ENCODE measurements at regions not wholly inside any gene's neighbourhood (a gene's known extent, or its start where the extent isn't known, plus 50 kb on each side); places are given as distances from the start of the nearest gene placed in this dataset.

- no peaks in the 10 kb centered on the region for H3K4me1 ChIP-seq (ENCODE audit: control insufficient read depth in 5 of 5, insufficient read depth in 5 of 5, low read length in 5 of 5)
- H3K27ac ChIP-seq (ENCODE audit: low read depth, low read length): no peak overlapping the region
- H3K27me3 ChIP-seq (ENCODE audit: control insufficient read depth in 5 of 5, insufficient read depth in 4 of 5, low read length in 5 of 5): peaks cover 0 to 2% (median 0%) of the 10 kb centered on the region in 5 donors
- H3K36me3 ChIP-seq (ENCODE audit: control insufficient read depth in 5 of 5, insufficient read depth in 5 of 5, low read length in 5 of 5): no peaks in the 10 kb centered on the region
- no peak overlapping the region for H3K4me3 ChIP-seq (ENCODE audit: low read depth in 1 of 5, low read length in 5 of 5)
- H3K9me3 ChIP-seq (ENCODE audit: control insufficient read depth in 5 of 5, low read length in 5 of 5): no peaks in the 10 kb centered on the region
- H3K9ac ChIP-seq (ENCODE audit: low read length in 5 of 5): no peak overlapping the region
Measured at GRCh38 chr15:69517052-69517451, 64.4 kb downstream of the RPLP1 start.

DNA sequence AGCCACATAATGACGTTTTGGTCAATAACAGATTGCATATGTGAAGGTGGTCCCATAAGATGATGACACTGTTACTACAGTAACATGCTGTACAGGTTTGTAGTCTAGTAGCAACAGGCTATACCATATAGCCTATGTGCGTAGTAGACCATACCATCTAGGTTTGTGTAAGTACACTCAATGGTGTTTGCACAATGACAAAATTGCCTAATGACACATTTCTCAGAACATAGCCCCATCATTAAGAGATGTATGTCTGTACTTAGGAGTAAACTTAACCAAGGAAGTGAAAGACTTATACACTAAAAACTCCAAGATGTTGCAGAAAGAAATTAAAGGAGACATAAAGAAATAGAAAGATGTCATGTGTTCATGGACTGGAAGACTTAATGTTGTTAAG lies 66.2 kb downstream of the RPLP1 start:
- Histone ChIP-seq H3K9me3 (ENCODE audit: control insufficient read depth in 5 of 5, low read length in 5 of 5) (no peaks in the 10 kb centered on the region), H3K36me3 (ENCODE audit: control insufficient read depth in 5 of 5, insufficient read depth in 5 of 5, low read length in 5 of 5) (no peaks in the 10 kb centered on the region), H3K4me3 (ENCODE audit: low read depth in 1 of 5, low read length in 5 of 5) (no peak overlapping the region), H3K9ac (ENCODE audit: low read length in 5 of 5) (no peak overlapping the region), H3K4me1 (ENCODE audit: control insufficient read depth in 5 of 5, insufficient read depth in 5 of 5, low read length in 5 of 5) (peaks cover 0 to 5% (median 4%) of the 10 kb centered on the region in 5 donors), H3K27ac (ENCODE audit: low read depth, low read length) (no peak overlapping the region), H3K27me3 (ENCODE audit: control insufficient read depth in 5 of 5, insufficient read depth in 4 of 5, low read length in 5 of 5) (no peaks in the 10 kb centered on the region)

DNA sequence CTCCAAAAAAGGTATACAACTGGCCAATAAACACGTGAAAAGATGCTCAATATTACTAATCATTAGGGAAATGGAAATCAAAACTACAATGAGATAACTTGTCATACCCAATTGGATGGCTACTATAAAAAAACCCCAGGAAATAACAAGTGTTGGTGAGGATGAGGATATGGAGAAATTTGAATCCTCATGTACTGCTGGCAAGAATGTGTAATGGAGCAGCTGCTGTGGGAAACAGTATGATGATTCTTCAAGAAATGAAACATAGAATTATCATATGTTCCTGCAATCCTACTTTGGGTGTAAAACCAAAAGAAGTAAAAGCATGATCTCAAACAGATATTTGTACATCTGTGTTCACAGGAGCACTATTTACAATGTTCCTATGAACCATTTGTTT lies 67.4 kb downstream of the RPLP1 start:
- H3K36me3 ChIP-seq (ENCODE audit: control insufficient read depth in 5 of 5, insufficient read depth in 5 of 5, low read length in 5 of 5): no peaks in the 10 kb centered on the region

DNA sequence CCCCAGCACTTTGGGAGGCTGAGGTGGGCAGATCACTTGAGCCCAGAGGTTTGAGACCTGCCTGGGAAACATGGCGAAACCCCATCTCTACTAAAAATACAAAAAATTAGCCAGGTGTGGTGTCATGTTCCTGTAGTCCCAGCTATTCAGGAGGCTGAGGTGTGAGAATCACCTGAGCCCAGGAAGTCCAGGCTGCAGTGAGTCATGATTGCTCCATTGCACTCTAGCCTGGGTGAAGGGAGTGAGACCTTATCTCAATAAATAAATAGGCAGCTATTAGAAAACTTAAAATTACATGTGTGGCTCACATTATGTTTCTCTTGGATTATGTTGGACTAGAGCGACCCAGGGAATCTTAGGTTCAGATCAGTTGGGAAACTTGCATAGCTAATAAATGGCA lies 69.7 kb downstream of the RPLP1 start:
- Histone ChIP-seq H3K27me3 (ENCODE audit: control insufficient read depth in 5 of 5, insufficient read depth in 4 of 5, low read length in 5 of 5) (no peaks in the 10 kb centered on the region), H3K9me3 (ENCODE audit: control insufficient read depth in 5 of 5, low read length in 5 of 5) (peaks cover 0 to 4% (median 2%) of the 10 kb centered on the region in 5 donors), H3K4me3 (ENCODE audit: low read depth in 1 of 5, low read length in 5 of 5) (no peak overlapping the region), H3K27ac (ENCODE audit: low read depth, low read length) (no peak overlapping the region), H3K9ac (ENCODE audit: low read length in 5 of 5) (no peak overlapping the region), H3K36me3 (ENCODE audit: control insufficient read depth in 5 of 5, insufficient read depth in 5 of 5, low read length in 5 of 5) (no peaks in the 10 kb centered on the region), H3K4me1 (ENCODE audit: control insufficient read depth in 5 of 5, insufficient read depth in 5 of 5, low read length in 5 of 5) (peaks cover 0 to 24% (median 20%) of the 10 kb centered on the region in 5 donors)

More for the DNA sequence above, 67.4 kb downstream of the RPLP1 start:
- Histone ChIP-seq H3K27me3 (ENCODE audit: control insufficient read depth in 5 of 5, insufficient read depth in 4 of 5, low read length in 5 of 5) (no peaks in the 10 kb centered on the region), H3K27ac (ENCODE audit: low read depth, low read length) (no peak overlapping the region), H3K4me1 (ENCODE audit: control insufficient read depth in 5 of 5, insufficient read depth in 5 of 5, low read length in 5 of 5) (peaks cover 0 to 17% (median 16%) of the 10 kb centered on the region in 5 donors), H3K4me3 (ENCODE audit: low read depth in 1 of 5, low read length in 5 of 5) (no peak overlapping the region), H3K9ac (ENCODE audit: low read length in 5 of 5) (no peak overlapping the region), H3K9me3 (ENCODE audit: control insufficient read depth in 5 of 5, low read length in 5 of 5) (no peaks in the 10 kb centered on the region)

DNA sequence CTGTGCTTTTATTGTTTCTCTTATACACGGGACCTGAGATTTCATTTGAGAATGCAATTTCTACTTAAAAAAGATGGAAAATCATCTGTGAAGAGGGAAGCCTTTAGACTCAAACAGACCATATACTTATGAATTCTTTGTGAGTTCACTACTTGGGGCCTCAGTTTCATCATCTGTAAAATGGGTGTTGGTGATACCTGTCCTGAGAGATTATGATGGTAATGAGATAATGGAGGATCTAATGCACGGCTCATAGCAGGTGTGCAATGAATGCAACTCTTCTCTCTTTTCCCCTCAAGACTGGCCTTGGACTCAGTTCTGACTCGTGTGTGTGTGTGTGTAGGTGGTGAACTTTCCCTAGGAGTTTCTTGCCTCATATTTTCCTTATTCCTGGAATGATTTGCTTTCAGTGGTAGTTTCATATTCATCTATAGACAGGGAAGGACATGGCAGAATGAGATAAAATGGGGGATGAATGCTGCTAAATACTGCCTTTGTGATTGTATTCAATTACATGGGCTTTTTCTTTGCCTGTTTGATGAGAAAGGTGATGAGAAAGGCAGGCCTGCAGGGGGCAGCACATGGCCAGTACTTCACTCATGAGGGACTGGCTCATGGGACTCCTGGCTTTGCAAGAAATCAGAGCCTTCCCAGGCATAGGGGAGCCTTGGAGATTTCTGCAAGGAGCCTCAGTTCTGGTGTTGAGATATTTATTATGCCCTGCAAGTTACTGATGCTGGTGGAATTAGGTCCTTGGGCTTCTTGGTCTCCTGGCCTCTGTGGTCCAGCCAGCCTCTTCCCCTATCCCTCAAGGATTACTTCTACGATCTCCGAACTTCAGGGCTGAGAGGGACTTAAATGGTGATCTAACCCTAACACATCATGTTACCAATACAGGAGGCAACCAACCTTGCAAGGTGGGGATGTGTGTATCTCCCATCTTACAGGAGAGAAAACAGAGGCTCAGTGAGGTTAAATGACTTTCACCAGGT lies 70.7 kb downstream of the RPLP1 start:
- H3K27ac ChIP-seq (ENCODE audit: low read depth, low read length): no peak overlapping the region
- H3K9ac ChIP-seq (ENCODE audit: low read length in 5 of 5): no peak overlapping the region

GRCh38 chr15:69524296-69524695 lies 71.7 kb downstream of the RPLP1 start:
- Histone ChIP-seq H3K27ac (ENCODE audit: low read depth, low read length) (no peak overlapping the region), H3K36me3 (ENCODE audit: control insufficient read depth in 5 of 5, insufficient read depth in 5 of 5, low read length in 5 of 5) (no peaks in the 10 kb centered on the region), H3K4me3 (ENCODE audit: low read depth in 1 of 5, low read length in 5 of 5) (no peak overlapping the region), H3K9ac (ENCODE audit: low read length in 5 of 5) (no peak overlapping the region), H3K27me3 (ENCODE audit: control insufficient read depth in 5 of 5, insufficient read depth in 4 of 5, low read length in 5 of 5) (peaks cover 0 to 3% (median 0%) of the 10 kb centered on the region in 5 donors), H3K4me1 (ENCODE audit: control insufficient read depth in 5 of 5, insufficient read depth in 5 of 5, low read length in 5 of 5) (peaks cover 0 to 24% (median 20%) of the 10 kb centered on the region in 5 donors), H3K9me3 (ENCODE audit: control insufficient read depth in 5 of 5, low read length in 5 of 5) (peaks cover 0 to 4% (median 2%) of the 10 kb centered on the region in 5 donors)

More for the DNA sequence above, 70.7 kb downstream of the RPLP1 start:
- no peaks in the 10 kb centered on the region for H3K36me3 ChIP-seq (ENCODE audit: control insufficient read depth in 5 of 5, insufficient read depth in 5 of 5, low read length in 5 of 5)
- H3K4me1 ChIP-seq (ENCODE audit: control insufficient read depth in 5 of 5, insufficient read depth in 5 of 5, low read length in 5 of 5): peaks cover 0 to 24% (median 20%) of the 10 kb centered on the region in 5 donors
- peaks cover 0 to 2% (median 0%) of the 10 kb centered on the region in 5 donors for H3K27me3 ChIP-seq (ENCODE audit: control insufficient read depth in 5 of 5, insufficient read depth in 4 of 5, low read length in 5 of 5)
- no peak overlapping the region for H3K4me3 ChIP-seq (ENCODE audit: low read depth in 1 of 5, low read length in 5 of 5)
- H3K9me3 ChIP-seq (ENCODE audit: control insufficient read depth in 5 of 5, low read length in 5 of 5): peaks cover 0 to 4% (median 2%) of the 10 kb centered on the region in 5 donors

GRCh38 chr15:69524814-69525213 lies 72.2 kb downstream of the RPLP1 start:
- Histone ChIP-seq H3K27me3 (ENCODE audit: control insufficient read depth in 5 of 5, insufficient read depth in 4 of 5, low read length in 5 of 5) (peaks cover 0 to 4% (median 0%) of the 10 kb centered on the region in 5 donors), H3K36me3 (ENCODE audit: control insufficient read depth in 5 of 5, insufficient read depth in 5 of 5, low read length in 5 of 5) (no peaks in the 10 kb centered on the region), H3K4me1 (ENCODE audit: control insufficient read depth in 5 of 5, insufficient read depth in 5 of 5, low read length in 5 of 5) (peaks cover 0 to 24% (median 20%) of the 10 kb centered on the region in 5 donors), H3K9ac (ENCODE audit: low read length in 5 of 5) (no peak overlapping the region), H3K9me3 (ENCODE audit: control insufficient read depth in 5 of 5, low read length in 5 of 5) (peaks cover 0 to 4% (median 2%) of the 10 kb centered on the region in 5 donors), H3K4me3 (ENCODE audit: low read depth in 1 of 5, low read length in 5 of 5) (no peak overlapping the region), H3K27ac (ENCODE audit: low read depth, low read length) (no peak overlapping the region)

GRCh38 chr15:69525543-69525942 lies 72.9 kb downstream of the RPLP1 start:
- Histone ChIP-seq H3K27me3 (ENCODE audit: control insufficient read depth in 5 of 5, insufficient read depth in 4 of 5, low read length in 5 of 5) (peaks cover 0 to 4% (median 0%) of the 10 kb centered on the region in 5 donors), H3K9me3 (ENCODE audit: control insufficient read depth in 5 of 5, low read length in 5 of 5) (peaks cover 0 to 4% (median 2%) of the 10 kb centered on the region in 5 donors), H3K36me3 (ENCODE audit: control insufficient read depth in 5 of 5, insufficient read depth in 5 of 5, low read length in 5 of 5) (no peaks in the 10 kb centered on the region), H3K4me3 (ENCODE audit: low read depth in 1 of 5, low read length in 5 of 5) (no peak overlapping the region), H3K4me1 (ENCODE audit: control insufficient read depth in 5 of 5, insufficient read depth in 5 of 5, low read length in 5 of 5) (peaks cover 0 to 24% (median 20%) of the 10 kb centered on the region in 5 donors), H3K27ac (ENCODE audit: low read depth, low read length) (no peak overlapping the region), H3K9ac (ENCODE audit: low read length in 5 of 5) (no peak overlapping the region)

- H3K36me3 ChIP-seq (ENCODE audit: control insufficient read depth in 5 of 5, insufficient read depth in 5 of 5, low read length in 5 of 5): no peaks in the 10 kb centered on the region
- no peak overlapping the region for H3K9ac ChIP-seq (ENCODE audit: low read length in 5 of 5)
- peaks cover 0 to 7% (median 0%) of the 10 kb centered on the region in 5 donors for H3K27me3 ChIP-seq (ENCODE audit: control insufficient read depth in 5 of 5, insufficient read depth in 4 of 5, low read length in 5 of 5)
- H3K4me1 ChIP-seq (ENCODE audit: control insufficient read depth in 5 of 5, insufficient read depth in 5 of 5, low read length in 5 of 5): peaks cover 0 to 24% (median 20%) of the 10 kb centered on the region in 5 donors
- no peak overlapping the region for H3K27ac ChIP-seq (ENCODE audit: low read depth, low read length)
- H3K9me3 ChIP-seq (ENCODE audit: control insufficient read depth in 5 of 5, low read length in 5 of 5): peaks cover 0 to 4% (median 2%) of the 10 kb centered on the region in 5 donors
- no peak overlapping the region for H3K4me3 ChIP-seq (ENCODE audit: low read depth in 1 of 5, low read length in 5 of 5)
Measured at GRCh38 chr15:69526081-69527061, 73.8 kb downstream of the RPLP1 start.
